SK-N-SH (cell line): ENCODE measurements at regions not wholly inside any gene's neighbourhood (a gene's known extent, or its start where the extent isn't known, plus 50 kb on each side); places are given as distances from the start of the nearest gene placed in this dataset.

Source experiments
- CTCF ChIA-PET: fragments of 300-600, 350-600 bp; formaldehyde crosslinking; extraction: SDS; loops from one replicate; lab custom pipeline; 2021; lab: Yijun Ruan, JAX
- POLR2A ChIA-PET: fragments of 350-600 bp; sonication (Branson Sonifier 250); formaldehyde crosslinking; extraction: SDS; loops from one replicate; lab custom pipeline; 2020; ENCODE audit warnings: antibody characterized with exemption, inconsistent platforms; lab: Yijun Ruan, JAX
- DNase-seq: peaks from one replicate; pipeline ENCODE4 v3.0.0; 2012
- H2AFZ ChIP-seq: fragments of 200-600 bp; sonication (generic); 2 replicates; pipeline ENCODE4 v1.8.1; 2016; ENCODE audit warnings: antibody characterized with exemption, mild to moderate bottlenecking, low read depth
- H3F3A ChIP-seq: fragments of 200-600 bp; sonication (generic); replicated peaks from 2 replicates; pipeline ENCODE3; 2016; ENCODE audit warnings: antibody characterized with exemption, mild to moderate bottlenecking; ENCODE audit not compliant: insufficient read depth
- H3K27ac ChIP-seq, 2 experiments: fragments of 200-500 bp in 1 of 2; fragments of 200-600 bp in 1 of 2; sonication (Bioruptor generic) in 1 of 2; sonication (generic), shearing (Covaris generic) in 1 of 2; 2 replicates each; pipeline versions ENCODE4 v1.5.1 to v1.6.1; 2014 to 2016; ENCODE audit warnings: low read depth in 2 of 2, inconsistent platforms in 1 of 2, low read length in 1 of 2, mild to moderate bottlenecking in 1 of 2, mixed read lengths in 1 of 2
- H3K27me3 ChIP-seq: fragments of 200-600 bp; sonication (generic), shearing (Covaris generic); 2 replicates; pipeline ENCODE4 v1.6.1; 2016; ENCODE audit warnings: mixed run types; ENCODE audit not compliant: insufficient read depth
- H3K36me3 ChIP-seq, 2 experiments: fragments of 200-500 bp in 1 of 2; fragments of 200-600 bp in 1 of 2; sonication (Bioruptor generic) in 1 of 2; sonication (generic) in 1 of 2; replicated peaks in 1 of 2; 2 replicates each; pipeline versions ENCODE3 to v1.5.1; 2014 to 2016; ENCODE audit warnings: low read length in 1 of 2, mild to moderate bottlenecking in 1 of 2; ENCODE audit not compliant: insufficient read depth in 2 of 2, control insufficient read depth in 1 of 2
- H3K4me1 ChIP-seq, 2 experiments: fragments of 200-500 bp in 1 of 2; fragments of 200-600 bp in 1 of 2; sonication (Bioruptor generic) in 1 of 2; sonication (generic), shearing (Covaris generic) in 1 of 2; 2 replicates each; pipeline versions ENCODE4 v1.5.1 to v1.6.1; 2014 to 2016; ENCODE audit warnings: low read depth in 1 of 2, low read length in 1 of 2, mixed run types in 1 of 2; ENCODE audit not compliant: insufficient read depth in 2 of 2, control insufficient read depth in 1 of 2
- H3K4me2 ChIP-seq: fragments of 200-600 bp; sonication (generic), shearing (Covaris generic); 2 replicates; pipeline ENCODE4 v1.6.1; 2017; ENCODE audit warnings: mixed run types
- H3K4me3 ChIP-seq, 2 experiments: fragments of 200-500 bp in 1 of 2; fragments of 200-600 bp in 1 of 2; sonication (Bioruptor generic) in 1 of 2; sonication (generic), shearing (Covaris generic) in 1 of 2; 2 replicates each; pipeline versions ENCODE4 v1.5.1 to v1.8.1; 2014 to 2016; ENCODE audit warnings: low read depth in 2 of 2, inconsistent platforms in 1 of 2, low read length in 1 of 2, mild to moderate bottlenecking in 1 of 2, mixed read lengths in 1 of 2, moderate library complexity in 1 of 2
- H3K79me2 ChIP-seq: fragments of 200-600 bp; sonication (generic); 2 replicates; pipeline ENCODE4 v1.8.1; 2017; ENCODE audit warnings: mild to moderate bottlenecking; ENCODE audit not compliant: insufficient read depth
- H3K9ac ChIP-seq: fragments of 200-600 bp; sonication (generic); 2 replicates; pipeline ENCODE4 v1.6.1; 2017; ENCODE audit warnings: mixed run types
- H3K9me2 ChIP-seq: fragments of 200-600 bp; sonication (generic); 2 replicates; pipeline ENCODE4 v1.6.1; 2017; ENCODE audit warnings: mixed run types
- H3K9me3 ChIP-seq: fragments of 200-600 bp; sonication (generic); 2 replicates; pipeline ENCODE4 v1.6.1; 2017; ENCODE audit warnings: mixed run types, mild to moderate bottlenecking, moderate library complexity
- H4K20me1 ChIP-seq: fragments of 200-600 bp; sonication (generic); 2 replicates; pipeline ENCODE4 v1.6.1; 2017; ENCODE audit warnings: mild to moderate bottlenecking, mixed run types; ENCODE audit not compliant: insufficient read depth
- CHD2 ChIP-seq: fragments of 150-350 bp; IDR thresholded peaks from 2 replicates; pipeline ENCODE4 v1.6.1; 2018; ENCODE audit warnings: low read length; ENCODE audit not compliant: partially characterized antibody
- ELF1 ChIP-seq: IDR thresholded peaks from 2 replicates; pipeline ENCODE4 v1.4.0; 2012
- EZH2phosphoT487 ChIP-seq: fragments of 200-600 bp; sonication (generic); IDR thresholded peaks from 2 replicates; pipeline ENCODE4 v1.6.1; 2017; ENCODE audit warnings: low read depth, mixed run types, mild to moderate bottlenecking, antibody characterized with exemption, moderate library complexity, borderline replicate concordance
- IRF3 ChIP-seq: fragments of 150-350 bp; IDR thresholded peaks from 2 replicates; pipeline ENCODE4 v1.6.1; 2016; ENCODE audit warnings: mild to moderate bottlenecking, low read depth, low read length
- JUND ChIP-seq: IDR thresholded peaks from 2 replicates; pipeline ENCODE4 v1.4.0; 2012
- MXI1 ChIP-seq: IDR thresholded peaks from 2 replicates; pipeline ENCODE4 v1.6.1; 2012; ENCODE audit warnings: mild to moderate bottlenecking, low read depth, low read length, improper control_type of control experiment
- NFIC ChIP-seq: IDR thresholded peaks from 2 replicates; pipeline ENCODE4 v1.4.0; 2012; ENCODE audit warnings: borderline replicate concordance
- NRF1 ChIP-seq: IDR thresholded peaks from 2 replicates; pipeline ENCODE4 v1.6.1; 2012; ENCODE audit warnings: low read depth, mild to moderate bottlenecking, low read length
- PBX3 ChIP-seq: IDR thresholded peaks from 2 replicates; pipeline ENCODE4; 2012
- POLR2AphosphoS5 ChIP-seq: IDR thresholded peaks from 2 replicates; pipeline ENCODE4 v1.6.1; 2012; ENCODE audit warnings: low read depth, low read length
- RAD21 ChIP-seq: IDR thresholded peaks from 2 replicates; pipeline ENCODE4 v1.6.1; 2012; ENCODE audit warnings: mild to moderate bottlenecking, low read length
- RFX5 ChIP-seq: IDR thresholded peaks from 2 replicates; pipeline ENCODE4 v1.6.1; 2012; ENCODE audit warnings: mild to moderate bottlenecking, improper control_type of control experiment, low read length
- SIN3A ChIP-seq: IDR thresholded peaks from 2 replicates; pipeline ENCODE4 v1.6.1; 2012; ENCODE audit warnings: low read depth, mild to moderate bottlenecking, low read length, moderate library complexity, borderline replicate concordance
- SMC3 ChIP-seq: IDR thresholded peaks from 2 replicates; pipeline ENCODE4 v1.6.1; 2012; ENCODE audit warnings: low read depth, low read length, improper control_type of control experiment
- TAF1 ChIP-seq: IDR thresholded peaks from 2 replicates; pipeline ENCODE4 v1.6.1; 2012; ENCODE audit warnings: low read depth, mild to moderate bottlenecking, low read length, moderate library complexity, borderline replicate concordance
- USF2 ChIP-seq: fragments of 150-350 bp; IDR thresholded peaks from 2 replicates; pipeline ENCODE4 v1.6.1; 2017; ENCODE audit warnings: antibody characterized with exemption, low read length, low read depth, borderline replicate concordance
- YY1 ChIP-seq: IDR thresholded peaks from 2 replicates; pipeline ENCODE4 v1.4.0; 2012; ENCODE audit warnings: low read depth, mild to moderate bottlenecking
- ZBTB33 ChIP-seq: IDR thresholded peaks from 2 replicates; pipeline ENCODE4 v1.4.0; 2012; ENCODE audit warnings: low read depth, borderline replicate concordance
- WGBS: methylation state at CpG from one replicate; pipeline ENCODE4 v1.1.6; 2017; ENCODE audit warnings: low lambda C conversion rate; 5-methylcytosine and 5-hydroxymethylcytosine counted together

GRCh38 chr2:235382601-235383000 lies 111.2 kb upstream of the AGAP1 start:
- H3K79me2 ChIP-seq = no peaks in the 10 kb centered on the region
- H3K27me3 ChIP-seq = no peaks in the 10 kb centered on the region
- no peaks in the 10 kb centered on the region for H4K20me1 ChIP-seq
- H3K27ac ChIP-seq = no peak overlapping the region
- CTCF ChIA-PET = no interaction called here
- no peaks in the 10 kb centered on the region for H3K9me3 ChIP-seq
- H3K4me2 ChIP-seq = no peak overlapping the region
- TF ChIP-seq JUND (no peak), SIN3A (no peak), NFIC (no peak), MXI1 (no peak), YY1 (no peak), RAD21 (no peak), ZBTB33 (no peak)
- no peak overlapping the region for H3K4me3 ChIP-seq
- DNase-seq = no peak
- POLR2A ChIA-PET = no interaction called here
- no peaks in the 10 kb centered on the region for H3K9me2 ChIP-seq
- H3K4me1 ChIP-seq = no peaks in the 10 kb centered on the region
- H3K9ac ChIP-seq = no peak overlapping the region
- H3F3A ChIP-seq = no peaks in the 10 kb centered on the region
- no peaks in the 10 kb centered on the region for H3K36me3 ChIP-seq
- H2AFZ ChIP-seq = no peak overlapping the region
- WGBS = 74% methylated on average over 3 of the region's 3 CpGs

- H3K9me2 ChIP-seq = no peaks in the 10 kb centered on the region
- no peaks in the 10 kb centered on the region for H3K27me3 ChIP-seq
- no peaks in the 10 kb centered on the region for H4K20me1 ChIP-seq
- no peaks in the 10 kb centered on the region for H3K4me1 ChIP-seq
- no peak overlapping the region for H3K9ac ChIP-seq
- H3K36me3 ChIP-seq = no peaks in the 10 kb centered on the region
- no peak overlapping the region for H2AFZ ChIP-seq
- H3K79me2 ChIP-seq = no peaks in the 10 kb centered on the region
- ChIA-PET POLR2A (no interaction called here), CTCF (no interaction called here)
- H3K4me2 ChIP-seq = no peak overlapping the region
- H3K4me3 ChIP-seq = no peak overlapping the region
- no peaks in the 10 kb centered on the region for H3K9me3 ChIP-seq
- WGBS = 63% methylated on average over 8 of the region's 8 CpGs
- no peak for TF ChIP-seq JUND
- TF ChIP-seq ZBTB33 = no peak
- no peak for TF ChIP-seq CHD2
- no peak for TF ChIP-seq SMC3
- TF ChIP-seq ELF1 = no peak
- no peak for TF ChIP-seq EZH2phosphoT487
- TF ChIP-seq YY1 = no peak
- TF ChIP-seq TAF1 = no peak
- no peak for TF ChIP-seq RFX5
- TF ChIP-seq IRF3 = no peak
- TF ChIP-seq NRF1 = no peak
- TF ChIP-seq POLR2AphosphoS5 = no peak
- TF ChIP-seq NFIC = no peak
- TF ChIP-seq USF2 = no peak
- no peak for TF ChIP-seq PBX3
- TF ChIP-seq SIN3A = no peak
- TF ChIP-seq, all 33 proteins: peak for 0
- Histone ChIP-seq H3F3A (no peaks in the 10 kb centered on the region), H3K27ac (no peak overlapping the region)
- DNase-seq = no peak
Measured at GRCh38 chr2:235383272-235383843, 110.5 kb upstream of the AGAP1 start.
